Kidney (tissue), 13 donors: ENCODE measurements at regions not wholly inside any gene's neighbourhood (a gene's known extent, or its start where the extent isn't known, plus 50 kb on each side); places are given as distances from the start of the nearest gene placed in this dataset.

ENCODE experiments used
- DNase-seq, 5 donors: peaks; one replicate each; pipeline ENCODE4 v3.0.0-alpha.2; 2013 to 2020
- FAIRE-seq: peaks from 2 replicates; lab custom pipeline; 2012; peaks lifted over from hg19 to GRCh38; lab: Jason Lieb, UNC
- H3K27ac ChIP-seq, 2 donors: one replicate each; pipeline ENCODE4 v1.7.0; 2013; ENCODE audit warnings: low read depth in 2 of 2, low read length in 2 of 2, inconsistent platforms in 1 of 2
- H3K27me3 ChIP-seq: one replicate; pipeline ENCODE4 v1.7.1; 2013; ENCODE audit warnings: low read length, inconsistent platforms; ENCODE audit not compliant: control insufficient read depth, insufficient read depth
- H3K36me3 ChIP-seq, 3 donors: one replicate each; pipeline versions ENCODE4 v1.7.0 to v1.7.1; 2013; ENCODE audit warnings: low read length in 3 of 3, control low read depth in 1 of 3, inconsistent platforms in 1 of 3; ENCODE audit not compliant: insufficient read depth in 3 of 3, control insufficient read depth in 2 of 3
- H3K4me1 ChIP-seq, 3 donors: one replicate each; pipeline versions ENCODE4 v1.7.0 to v1.7.1; 2013; ENCODE audit warnings: low read length in 3 of 3, inconsistent platforms in 1 of 3, low read depth in 1 of 3; ENCODE audit not compliant: control insufficient read depth in 2 of 3, insufficient read depth in 2 of 3
- H3K4me3 ChIP-seq, 3 donors: one replicate each; pipeline versions ENCODE4 v1.7.0 to v1.8.1; 2013; ENCODE audit warnings: low read length in 3 of 3, control low read depth in 1 of 3, inconsistent platforms in 1 of 3
- H3K9ac ChIP-seq, 3 donors: one replicate each; pipeline versions ENCODE4 v1.7.0 to v1.7.1; 2013; ENCODE audit warnings: low read length in 3 of 3, control low read depth in 1 of 3, inconsistent platforms in 1 of 3
- H3K9me3 ChIP-seq, 3 donors: one replicate each; pipeline versions ENCODE4 v1.7.0 to v1.7.1; 2013; ENCODE audit warnings: low read length in 3 of 3, control low read depth in 1 of 3, inconsistent platforms in 1 of 3; ENCODE audit not compliant: control insufficient read depth in 2 of 3, insufficient read depth in 1 of 3
- intact Hi-C: fragments of 100-400 bp; cut with DNase I; formaldehyde crosslinking; loops from one replicate; pipeline ENCODE4 v1.11.1; 2022
- TF ChIP-seq, protein P1 (sequence below): IDR thresholded peaks from 3 replicates; pipeline ENCODE4 v1.5.1; 2012; ENCODE audit warnings: mild to moderate bottlenecking, moderate library complexity, borderline replicate concordance; ENCODE audit not compliant: insufficient read depth; ENCODE audit errors: extremely low read depth
- donor health status: control.
- donor health status: control.
- donor health status: control.
- donor health status: control.
- donor health status: control.
- donor health status: DM: yes; HTN: yes; CAD: no.
- donor health status: Normal renal cell carcinoma (clear cell type).

DNA sequence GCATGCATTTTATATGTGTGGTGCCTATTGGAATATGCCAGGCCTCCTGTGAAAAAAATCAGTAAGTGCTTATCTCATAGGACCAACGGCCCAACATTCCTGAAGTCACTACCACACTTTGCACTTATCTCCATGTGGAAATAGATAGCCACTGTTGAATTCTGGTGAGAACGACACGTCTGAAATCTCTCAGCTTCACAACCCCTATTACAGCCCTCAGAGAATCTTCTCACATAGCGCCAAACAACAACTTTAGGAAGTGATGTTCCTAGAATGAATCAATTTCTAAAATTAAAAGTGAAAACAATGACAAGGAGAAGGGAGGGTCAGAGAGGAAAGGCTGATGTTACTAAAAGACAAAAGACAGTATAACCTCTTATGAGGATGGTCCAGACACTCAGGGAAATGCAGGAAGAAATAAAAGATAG, 270.8 kb upstream of the BTG1 start:
- no peak overlapping the region for H3K27ac ChIP-seq
- peaks cover 0 to 3% (median 0%) of the 10 kb centered on the region in 3 donors for H3K4me1 ChIP-seq
- no peak overlapping the region for H3K9ac ChIP-seq
- H3K36me3 ChIP-seq, result no peaks in the 10 kb centered on the region
- H3K4me3 ChIP-seq, result no peak overlapping the region
- no peak for FAIRE-seq
- TF ChIP-seq, protein P1, sequence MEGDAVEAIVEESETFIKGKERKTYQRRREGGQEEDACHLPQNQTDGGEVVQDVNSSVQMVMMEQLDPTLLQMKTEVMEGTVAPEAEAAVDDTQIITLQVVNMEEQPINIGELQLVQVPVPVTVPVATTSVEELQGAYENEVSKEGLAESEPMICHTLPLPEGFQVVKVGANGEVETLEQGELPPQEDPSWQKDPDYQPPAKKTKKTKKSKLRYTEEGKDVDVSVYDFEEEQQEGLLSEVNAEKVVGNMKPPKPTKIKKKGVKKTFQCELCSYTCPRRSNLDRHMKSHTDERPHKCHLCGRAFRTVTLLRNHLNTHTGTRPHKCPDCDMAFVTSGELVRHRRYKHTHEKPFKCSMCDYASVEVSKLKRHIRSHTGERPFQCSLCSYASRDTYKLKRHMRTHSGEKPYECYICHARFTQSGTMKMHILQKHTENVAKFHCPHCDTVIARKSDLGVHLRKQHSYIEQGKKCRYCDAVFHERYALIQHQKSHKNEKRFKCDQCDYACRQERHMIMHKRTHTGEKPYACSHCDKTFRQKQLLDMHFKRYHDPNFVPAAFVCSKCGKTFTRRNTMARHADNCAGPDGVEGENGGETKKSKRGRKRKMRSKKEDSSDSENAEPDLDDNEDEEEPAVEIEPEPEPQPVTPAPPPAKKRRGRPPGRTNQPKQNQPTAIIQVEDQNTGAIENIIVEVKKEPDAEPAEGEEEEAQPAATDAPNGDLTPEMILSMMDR, result no peak
- intact Hi-C loops, result no loop called here
- H3K27me3 ChIP-seq, result no peaks in the 10 kb centered on the region
- H3K9me3 ChIP-seq, result no peaks in the 10 kb centered on the region
- no peak for DNase-seq

DNA sequence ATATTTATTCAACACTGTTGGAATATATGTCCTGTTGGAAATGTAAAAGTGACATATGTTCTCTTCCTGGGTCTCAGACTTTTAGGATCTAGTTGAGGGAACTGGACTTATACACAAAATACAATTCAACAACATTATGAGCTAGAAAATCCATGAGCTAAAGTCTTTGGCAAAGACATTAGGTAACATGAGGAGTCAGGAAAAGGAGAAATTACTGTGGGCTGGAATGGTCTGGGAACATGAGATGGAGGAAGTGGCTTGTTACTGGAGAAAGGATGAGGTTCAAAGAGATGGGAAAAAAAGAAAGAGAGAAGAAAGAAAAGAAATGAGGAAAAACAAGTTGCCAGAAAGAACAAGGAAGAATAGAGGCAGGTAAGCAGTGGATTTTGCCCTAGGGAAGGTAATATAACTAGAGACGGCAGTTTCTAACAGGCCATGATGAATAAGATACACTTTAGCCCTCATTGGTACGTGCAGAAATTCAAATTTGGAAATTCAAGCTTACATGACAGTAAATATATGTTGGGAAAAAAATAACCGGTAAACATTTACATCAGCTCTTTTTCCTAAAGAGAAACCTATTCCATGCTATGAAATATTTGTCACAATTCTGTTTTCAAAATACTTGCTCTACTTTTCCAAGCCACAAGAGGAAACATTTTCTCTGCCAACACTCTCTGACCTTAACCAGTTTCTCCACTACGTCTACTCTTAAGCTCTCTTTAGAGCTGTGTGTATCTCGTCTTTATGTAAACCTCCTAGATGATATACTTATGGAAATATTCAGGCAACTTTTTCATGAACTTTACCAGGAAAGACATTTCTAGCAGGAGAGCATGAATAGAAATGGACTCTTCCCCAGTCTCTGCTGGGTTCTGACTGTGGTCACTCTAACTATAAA, 268.8 kb upstream of the BTG1 start:
- intact Hi-C loops, result no loop called here
- Histone ChIP-seq H3K9ac (no peak overlapping the region), H3K36me3 (no peaks in the 10 kb centered on the region), H3K27ac (no peak overlapping the region), H3K9me3 (no peaks in the 10 kb centered on the region), H3K4me3 (no peak overlapping the region), H3K27me3 (no peaks in the 10 kb centered on the region), H3K4me1 (peaks cover 0 to 6% (median 3%) of the 10 kb centered on the region in 3 donors)
- FAIRE-seq (no peak), DNase-seq (no peak)
- TF ChIP-seq, protein P1, result no peak

DNA sequence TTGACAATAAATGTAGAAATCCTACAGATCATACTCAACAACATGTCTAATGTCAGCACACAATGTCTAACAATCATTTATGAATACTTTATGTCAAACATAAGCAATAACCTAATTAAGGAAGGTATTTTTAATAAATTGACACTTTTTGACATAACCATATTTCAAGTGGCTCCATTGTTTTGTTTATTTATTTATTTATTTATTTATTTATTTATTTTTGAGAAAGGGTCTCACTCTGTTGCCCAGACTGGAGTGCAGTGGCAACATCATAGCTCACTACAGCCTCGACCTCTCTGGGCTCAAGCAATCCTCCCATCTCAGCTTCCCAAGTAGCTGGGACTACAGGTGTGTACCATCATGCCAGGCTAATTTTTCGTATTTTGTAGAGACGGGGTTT, 267.6 kb upstream of the BTG1 start:
- no peaks in the 10 kb centered on the region for H3K36me3 ChIP-seq
- peaks cover 0 to 6% (median 3%) of the 10 kb centered on the region in 3 donors for H3K4me1 ChIP-seq
- DNase-seq (no peak), FAIRE-seq (peak; percentile 3)
- no peak overlapping the region for H3K4me3 ChIP-seq
- H3K9ac ChIP-seq, result no peak overlapping the region
- intact Hi-C loops, result no loop called here
- no peak overlapping the region for H3K27ac ChIP-seq
- no peaks in the 10 kb centered on the region for H3K9me3 ChIP-seq
- no peaks in the 10 kb centered on the region for H3K27me3 ChIP-seq
- TF ChIP-seq, protein P1, result no peak
